GM23248 (cell line): ENCODE measurements at regions not wholly inside any gene's neighbourhood (a gene's known extent, or its start where the extent isn't known, plus 50 kb on each side); places are given as distances from the start of the nearest gene placed in this dataset.
"Not testable (repeated sequence)": the region's sequence is repeated elsewhere in the genome, so short reads cannot be mapped to it uniquely, and the experiment has no call there.

Experiments
- DNase-seq: peaks from one replicate; pipeline ENCODE4 v3.0.0-alpha.2; 2015
- H2AFZ ChIP-seq: fragments of 200-600 bp; sonication (generic); 2 replicates; pipeline ENCODE4 v1.6.1; 2016; ENCODE audit warnings: antibody characterized with exemption
- H3F3A ChIP-seq: fragments of 200-600 bp; sonication (generic); 2 replicates; pipeline ENCODE4 v1.6.1; 2016; ENCODE audit warnings: mild to moderate bottlenecking, antibody characterized with exemption, mixed run types; ENCODE audit not compliant: insufficient read depth
- H3K27ac ChIP-seq: fragments of 200-600 bp; sonication (generic); 2 replicates; pipeline ENCODE4 v1.5.1; 2016; ENCODE audit warnings: mild to moderate bottlenecking
- H3K27me3 ChIP-seq: fragments of 200-600 bp; sonication (generic); replicated peaks from 2 replicates; pipeline ENCODE4 v1.6.1; 2016; ENCODE audit warnings: mild to moderate bottlenecking; ENCODE audit not compliant: insufficient read depth
- H3K36me3 ChIP-seq: fragments of 200-600 bp; sonication (generic); 2 replicates; pipeline ENCODE4 v1.6.1; 2016; ENCODE audit warnings: low read depth, mild to moderate bottlenecking
- H3K4me1 ChIP-seq: fragments of 200-600 bp; sonication (generic); 2 replicates; pipeline ENCODE4 v1.6.1; 2016; ENCODE audit warnings: mild to moderate bottlenecking; ENCODE audit not compliant: insufficient read depth
- H3K4me2 ChIP-seq: fragments of 200-600 bp; sonication (generic); one replicate; pipeline ENCODE4 v1.6.1; 2016; ENCODE audit warnings: mild to moderate bottlenecking; ENCODE audit not compliant: unreplicated experiment
- H3K4me3 ChIP-seq: fragments of 200-600 bp; sonication (generic); 2 replicates; pipeline ENCODE4 v1.5.1; 2016; ENCODE audit warnings: mild to moderate bottlenecking
- H3K79me2 ChIP-seq: fragments of 200-600 bp; sonication (generic); 2 replicates; pipeline ENCODE4 v1.6.1; 2016; ENCODE audit warnings: mild to moderate bottlenecking; ENCODE audit not compliant: insufficient read depth
- H3K9ac ChIP-seq: fragments of 200-600 bp; sonication (generic); 2 replicates; pipeline ENCODE4 v1.6.1; 2016; ENCODE audit warnings: mild to moderate bottlenecking
- H3K9me2 ChIP-seq: fragments of 200-600 bp; sonication (generic); 2 replicates; pipeline ENCODE4 v1.6.1; 2016; ENCODE audit warnings: mixed run types, mild to moderate bottlenecking, moderate library complexity; ENCODE audit not compliant: insufficient read depth
- H3K9me3 ChIP-seq: fragments of 200-600 bp; sonication (generic); one replicate; pipeline ENCODE4 v1.6.1; 2017; ENCODE audit warnings: low read depth
- H4K20me1 ChIP-seq: fragments of 200-600 bp; sonication (generic); 2 replicates; pipeline ENCODE4 v1.6.0; 2016; ENCODE audit not compliant: insufficient read depth
- EZH2 ChIP-seq: fragments of 200-600 bp; sonication (generic); IDR thresholded peaks from 2 replicates; pipeline ENCODE4 v1.6.1; 2018; ENCODE audit warnings: antibody characterized with exemption, mild to moderate bottlenecking; ENCODE audit not compliant: insufficient read depth, poor library complexity, severe bottlenecking
- EZH2phosphoT487 ChIP-seq: fragments of 200-600 bp; sonication (generic); IDR thresholded peaks from 2 replicates; pipeline ENCODE4 v1.6.1; 2018; ENCODE audit warnings: antibody characterized with exemption, moderate library complexity, mild to moderate bottlenecking, low read depth; ENCODE audit not compliant: insufficient read depth
- WGBS, 2 experiments: methylation state at CpG; one replicate each; pipeline ENCODE4 v1.1.6; 2015 to 2017; ENCODE audit warnings: low lambda C conversion rate in 2 of 2, low coverage in 1 of 2; ENCODE audit errors: missing lambda C conversion rate in 2 of 2; 5-methylcytosine and 5-hydroxymethylcytosine counted together
- in situ Hi-C: fragments of 300-500 bp; cut with MboI; formaldehyde crosslinking; loops from 2 replicates; pipeline ENCODE4 v1.15.0; 2020

DNA sequence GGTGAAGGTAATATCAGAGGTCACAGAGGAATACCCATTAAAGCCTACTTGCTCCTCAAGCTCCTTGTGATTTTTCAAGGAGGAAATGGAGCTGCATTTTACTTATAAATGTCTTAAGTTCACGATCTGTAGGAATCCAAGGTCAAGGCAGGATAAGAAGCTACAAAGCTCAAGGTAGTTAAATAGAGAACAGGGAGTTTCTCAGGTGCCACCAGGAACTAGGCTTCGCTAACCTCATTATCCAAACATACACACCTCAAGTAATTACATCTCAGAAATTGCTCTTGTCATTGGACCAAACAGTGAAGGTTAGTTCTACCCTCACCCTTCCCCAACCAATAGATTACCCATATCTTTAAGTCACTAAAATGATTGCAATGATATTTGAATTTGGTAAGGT is 317.4 kb upstream of the HNRNPA3 start:
- Histone ChIP-seq H3K79me2 (no peaks in the 10 kb centered on the region), H3K4me3 (no peak overlapping the region), H3K9ac (no peak overlapping the region), H3K27me3 (no peaks in the 10 kb centered on the region; the same call in 1 of the 2 replicates), H3K27ac (no peak overlapping the region), H2AFZ (no peak overlapping the region), H4K20me1 (no peaks in the 10 kb centered on the region), H3K9me2 (no peaks in the 10 kb centered on the region), H3K4me1 (no peaks in the 10 kb centered on the region), H3K4me2 (no peak overlapping the region), H3K36me3 (no peaks in the 10 kb centered on the region), H3F3A (no peaks in the 10 kb centered on the region), H3K9me3 (no peaks in the 10 kb centered on the region)
- 35 to 41% methylated on average over 2 of the region's 2 CpGs for WGBS, 2 experiments
- no peak for DNase-seq
- TF ChIP-seq EZH2phosphoT487 (no peak), EZH2 (no peak)
- in situ Hi-C loops = no loop called here

DNA sequence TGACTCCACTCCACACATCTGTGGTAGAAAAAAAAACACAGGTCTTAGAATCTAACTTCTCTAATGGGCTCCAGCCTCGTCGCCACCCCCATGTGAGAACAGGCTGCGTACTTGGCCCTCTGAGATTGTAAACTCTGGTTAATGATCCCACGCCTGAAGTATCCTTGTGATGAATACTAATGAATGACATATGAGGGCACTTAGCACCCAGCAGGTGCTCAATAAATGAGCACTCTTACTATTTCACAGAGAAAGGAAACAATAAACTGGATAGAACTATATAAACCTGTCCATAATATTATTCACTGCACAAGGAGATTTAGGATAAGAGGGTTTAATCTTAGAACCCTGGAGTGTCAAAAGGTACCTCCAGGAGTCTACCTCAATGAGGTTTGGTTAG is 310.1 kb upstream of the HNRNPA3 start:
- H3K36me3 ChIP-seq = no peaks in the 10 kb centered on the region
- H3K4me1 ChIP-seq = no peaks in the 10 kb centered on the region
- H3K27me3 ChIP-seq = no peaks in the 10 kb centered on the region
- no peak overlapping the region for H3K4me3 ChIP-seq
- no peak overlapping the region for H3K9ac ChIP-seq
- no peak overlapping the region for H3K4me2 ChIP-seq
- no peaks in the 10 kb centered on the region for H3K79me2 ChIP-seq
- 44 to 45% methylated on average over 4 of the region's 4 CpGs for WGBS, 2 experiments
- in situ Hi-C loops = no loop called here
- TF ChIP-seq EZH2phosphoT487 (no peak), EZH2 (no peak)
- no peaks in the 10 kb centered on the region for H3K9me3 ChIP-seq
- H3K9me2 ChIP-seq = no peaks in the 10 kb centered on the region
- no peaks in the 10 kb centered on the region for H3F3A ChIP-seq
- H4K20me1 ChIP-seq = no peaks in the 10 kb centered on the region
- H2AFZ ChIP-seq = no peak overlapping the region
- DNase-seq = no peak
- H3K27ac ChIP-seq = no peak overlapping the region

- H3K4me1 ChIP-seq, H3K4me3 ChIP-seq, H2AFZ ChIP-seq, H3F3A ChIP-seq, H3K4me2 ChIP-seq, H3K9ac ChIP-seq, H3K9me3 ChIP-seq, H3K79me2 ChIP-seq, H4K20me1 ChIP-seq, DNase-seq, H3K27me3 ChIP-seq, H3K36me3 ChIP-seq, H3K27ac ChIP-seq, H3K9me2 ChIP-seq, in situ Hi-C loops: not testable (repeated sequence)
- 41 to 64% methylated on average over 2 of the region's 2 CpGs for WGBS, 2 experiments
These were observed 308.5 kb upstream of the HNRNPA3 start for GRCh38 chr2:176904053-176904452.

DNA sequence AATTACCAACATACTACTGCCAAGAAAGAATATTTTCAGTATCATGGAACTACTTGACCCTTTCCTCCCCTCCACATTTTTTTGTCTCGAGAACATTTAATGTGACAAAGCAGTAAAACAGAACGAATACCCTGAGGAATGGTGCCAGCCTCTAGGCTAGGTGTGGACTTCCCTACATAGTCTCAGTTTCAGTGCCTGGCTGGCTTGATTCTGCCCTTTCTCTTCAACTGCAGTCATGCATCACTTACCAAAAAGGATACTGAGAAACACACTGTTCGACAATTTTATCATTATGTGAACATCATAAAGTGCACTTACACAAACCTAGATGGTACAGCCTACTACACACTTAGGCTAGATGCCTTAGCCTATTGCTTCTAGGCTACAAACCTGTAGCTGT is 305.3 kb upstream of the HNRNPA3 start:
- Histone ChIP-seq H3K4me1 (no peaks in the 10 kb centered on the region), H3K27me3 (no peaks in the 10 kb centered on the region), H3K27ac (no peak overlapping the region), H3K4me3 (no peak overlapping the region), H3K9me3 (no peaks in the 10 kb centered on the region), H4K20me1 (no peaks in the 10 kb centered on the region), H3K9me2 (no peaks in the 10 kb centered on the region), H3K79me2 (no peaks in the 10 kb centered on the region), H3K36me3 (no peaks in the 10 kb centered on the region), H3K4me2 (no peak overlapping the region), H3F3A (no peaks in the 10 kb centered on the region), H3K9ac (no peak overlapping the region), H2AFZ (no peak overlapping the region)
- TF ChIP-seq EZH2 = no peak
- WGBS, 2 experiments = 10 to 13% methylated on average over 3 of the region's 3 CpGs
- in situ Hi-C loops = no loop called here
- DNase-seq = no peak

DNA sequence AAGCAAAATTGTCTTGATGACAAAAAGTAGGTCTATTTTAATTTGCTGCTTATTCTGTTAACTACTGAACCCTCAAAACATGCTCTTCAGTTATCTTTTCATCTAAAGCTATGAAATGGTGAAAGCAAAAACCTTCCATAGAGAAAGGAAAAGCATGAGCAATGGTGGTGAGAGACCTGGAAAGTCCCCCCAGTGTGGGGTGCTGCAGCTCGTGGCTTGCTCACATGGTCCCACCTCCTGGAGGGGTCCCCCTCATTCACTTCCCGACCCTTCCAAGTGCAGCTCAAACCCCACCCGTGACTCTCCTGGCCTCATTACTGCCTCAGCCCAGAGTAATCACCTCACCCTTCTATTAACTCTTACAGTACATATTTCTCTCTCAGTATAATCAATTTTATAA is 301.8 kb upstream of the HNRNPA3 start:
- 8 to 13% methylated on average over 3 of the region's 3 CpGs for WGBS, 2 experiments

More for the DNA sequence above, 301.8 kb upstream of the HNRNPA3 start:
- Histone ChIP-seq H3K79me2 (no peaks in the 10 kb centered on the region), H3K9me2 (no peaks in the 10 kb centered on the region), H3K4me3 (no peak overlapping the region), H3F3A (no peaks in the 10 kb centered on the region), H3K36me3 (no peaks in the 10 kb centered on the region), H3K9ac (no peak overlapping the region), H3K4me1 (no peaks in the 10 kb centered on the region), H3K9me3 (no peaks in the 10 kb centered on the region), H3K27me3 (no peaks in the 10 kb centered on the region), H3K4me2 (no peak overlapping the region), H4K20me1 (no peaks in the 10 kb centered on the region), H2AFZ (no peak overlapping the region), H3K27ac (no peak overlapping the region)
- TF ChIP-seq EZH2 (no peak), EZH2phosphoT487 (no peak)
- in situ Hi-C loops = no loop called here
- no peak for DNase-seq
